HG02759 (cell line): ENCODE measurements at regions not wholly inside any gene's neighbourhood (a gene's known extent, or its start where the extent isn't known, plus 50 kb on each side); places are given as distances from the start of the nearest gene placed in this dataset.

Experiments
- ATAC-seq: cut with Tn5 transposase; IDR thresholded peaks from one replicate; pipeline ENCODE4 v1.9.1; 2021; ENCODE audit warnings: mild to moderate bottlenecking, moderate library complexity; ENCODE audit not compliant: unreplicated experiment

DNA sequence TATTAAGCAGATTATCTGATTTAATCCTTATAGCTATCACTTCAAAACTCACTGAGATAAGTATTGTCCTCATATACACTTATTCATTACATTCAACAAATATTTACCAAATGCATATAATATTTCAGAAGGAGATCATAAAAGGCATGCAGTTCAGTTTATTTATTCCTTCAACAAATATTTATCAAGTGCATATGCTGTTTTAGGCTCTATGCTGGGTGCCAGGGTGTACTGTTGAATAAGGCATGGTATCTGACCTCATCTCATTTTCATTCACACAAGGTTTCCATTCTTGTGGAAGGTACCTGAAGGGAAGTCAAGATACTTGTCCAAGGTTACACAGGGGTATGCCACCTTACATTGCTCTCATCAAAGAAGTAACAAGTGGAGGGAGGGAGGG is 213.0 kb downstream of the INSIG2 start:
- no peak for ATAC-seq

- ATAC-seq, result no peak
These were observed 212.6 kb downstream of the INSIG2 start for GRCh38 chr2:118300832-118301231.

DNA sequence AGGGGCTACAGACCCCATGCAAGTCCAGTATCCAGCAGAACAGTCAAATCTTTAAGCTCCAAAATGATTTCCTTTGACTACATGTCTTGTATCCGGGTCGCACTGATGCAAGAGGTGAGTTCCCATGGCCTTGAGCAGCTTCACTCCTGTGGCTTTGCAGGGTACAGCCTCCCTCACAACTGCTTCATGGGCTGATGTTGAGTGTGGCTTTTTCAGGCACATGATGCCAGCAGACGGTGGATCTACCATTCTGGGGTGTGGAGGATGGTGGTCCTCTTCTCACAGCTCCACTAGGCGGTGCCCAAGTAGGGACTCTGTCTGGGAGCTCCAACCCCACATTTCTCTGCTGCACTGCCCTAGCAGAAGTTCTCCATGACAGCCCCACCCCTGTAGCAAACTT is 208.4 kb downstream of the INSIG2 start:
- no peak for ATAC-seq

- ATAC-seq, result no peak
These were observed 207.5 kb downstream of the INSIG2 start for GRCh38 chr2:118295592-118296390.

DNA sequence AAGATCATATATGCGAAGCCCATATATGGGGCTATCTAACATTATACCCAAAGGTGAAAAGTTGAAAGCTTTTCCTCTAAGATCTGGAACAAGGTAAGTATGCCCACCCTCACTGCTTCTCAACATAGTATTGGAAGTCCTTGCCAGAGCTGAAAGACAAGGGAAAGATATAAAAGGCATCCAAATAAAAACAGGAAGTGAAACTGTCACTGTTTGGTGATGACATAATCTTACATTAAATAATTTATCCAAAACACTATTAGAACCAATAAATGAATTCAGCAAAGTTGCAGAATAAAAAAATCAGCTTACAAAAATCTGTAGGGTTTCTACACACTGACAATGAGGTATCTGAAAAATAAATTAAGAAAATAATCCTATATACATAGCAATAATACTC is 205.8 kb downstream of the INSIG2 start:
- no peak for ATAC-seq

DNA sequence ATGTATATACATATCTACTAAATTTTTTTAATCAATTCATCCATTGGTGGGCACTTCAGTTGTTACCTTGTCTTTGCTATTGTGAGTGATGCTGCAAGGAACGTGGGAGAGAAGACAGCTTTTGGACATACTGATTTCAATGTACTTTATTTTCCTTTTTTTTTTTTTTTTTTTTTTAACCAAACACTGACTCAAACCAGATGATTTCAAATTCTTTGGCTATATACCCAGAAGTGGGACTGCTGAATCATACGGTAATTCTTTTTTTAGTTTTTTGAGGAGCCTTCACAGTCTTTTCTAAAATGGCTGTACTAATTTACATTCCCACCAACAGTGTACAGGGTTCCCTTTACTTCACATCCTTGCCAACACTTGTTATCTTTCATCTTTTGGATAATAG is 204.7 kb downstream of the INSIG2 start:
- ATAC-seq, result no peak

DNA sequence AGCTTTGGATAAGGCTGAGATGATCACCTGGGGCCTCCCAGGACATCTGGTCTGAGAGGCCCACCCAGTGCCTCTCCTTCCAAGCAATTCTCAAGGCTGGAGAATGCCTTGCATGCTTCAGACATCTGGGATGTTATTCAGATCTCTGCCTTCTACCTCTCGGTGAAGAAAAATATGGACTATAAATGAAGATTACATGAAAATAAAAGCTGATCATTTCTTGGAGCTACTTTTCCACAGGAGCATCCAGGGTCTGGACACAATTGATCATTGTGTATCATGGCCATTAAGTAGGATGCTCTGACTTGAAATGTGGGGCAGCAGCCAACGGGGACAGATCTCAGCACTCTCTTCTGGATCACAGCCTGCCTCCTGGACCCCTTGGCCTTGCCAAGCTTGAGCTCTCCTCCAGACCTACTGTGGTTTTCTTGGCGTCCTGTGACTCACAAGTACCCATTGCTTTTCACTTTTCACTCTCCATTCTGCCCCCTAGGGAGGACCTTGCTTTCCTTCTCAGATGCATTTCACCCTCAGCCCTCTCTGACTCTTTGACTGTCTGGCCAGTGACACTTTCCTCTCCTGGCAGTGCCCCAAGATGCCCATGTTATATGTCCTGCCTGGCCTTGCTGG is 203.1 kb downstream of the INSIG2 start:
- no peak for ATAC-seq

- ATAC-seq, result no peak
These were observed 202.4 kb downstream of the INSIG2 start for GRCh38 chr2:118290411-118291250.

GRCh38 chr2:118279005-118279404 is 190.7 kb downstream of the INSIG2 start:
- no peak for ATAC-seq

- ATAC-seq, result no peak
These were observed 189.8 kb downstream of the INSIG2 start for GRCh38 chr2:118278046-118278445.

- ATAC-seq, result no peak
These were observed 186.7 kb downstream of the INSIG2 start for GRCh38 chr2:118274841-118275510.

DNA sequence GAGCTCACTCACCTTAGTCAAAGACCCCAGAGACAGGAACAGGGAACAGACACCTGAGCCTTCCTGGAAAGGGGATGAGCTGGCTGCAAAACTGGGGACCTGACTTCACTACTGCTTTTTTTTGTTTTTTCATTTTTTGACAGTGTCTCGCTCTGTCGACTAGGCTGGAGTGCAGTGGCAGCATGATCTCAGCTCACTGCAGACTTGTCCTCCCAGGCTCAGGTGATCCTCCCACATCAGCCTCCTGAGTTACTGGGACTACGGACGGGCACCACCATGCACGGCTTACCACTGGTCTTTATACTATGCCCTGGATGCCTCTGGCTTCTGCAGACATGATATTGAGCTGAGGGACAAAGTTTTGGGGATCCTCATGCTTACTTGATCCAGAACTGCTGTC is 184.1 kb downstream of the INSIG2 start:
- no peak for ATAC-seq

GRCh38 chr2:118269408-118270051 is 181.3 kb downstream of the INSIG2 start:
- ATAC-seq, result no peak

DNA sequence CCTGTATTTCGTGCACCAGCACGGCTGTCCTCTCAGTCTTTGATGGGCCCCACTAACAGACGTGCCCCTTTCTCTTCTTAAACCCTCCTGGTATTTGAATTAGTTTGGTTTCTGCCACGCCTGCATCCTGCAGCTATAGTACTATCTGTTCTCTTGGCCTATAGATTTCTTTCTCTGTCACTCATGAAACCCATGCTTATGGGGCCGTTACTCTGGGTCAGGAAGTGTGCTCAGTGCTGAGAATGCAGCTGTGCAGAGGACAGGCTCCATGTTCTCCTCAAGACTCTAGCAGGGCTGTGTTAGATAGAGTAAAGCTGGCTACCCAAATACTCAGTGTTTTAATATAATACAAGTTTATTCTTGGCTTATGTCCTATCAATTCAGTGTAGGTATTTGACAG is 180.0 kb downstream of the INSIG2 start:
- ATAC-seq, result no peak

- ATAC-seq, result no peak
These were observed 177.7 kb downstream of the INSIG2 start for GRCh38 chr2:118265873-118266455.

- no peak for ATAC-seq
These were observed 176.1 kb downstream of the INSIG2 start for GRCh38 chr2:118264232-118264990.

GRCh38 chr2:118257696-118258095 is 169.4 kb downstream of the INSIG2 start:
- ATAC-seq, result no peak

- no peak for ATAC-seq
These were observed 167.6 kb downstream of the INSIG2 start for GRCh38 chr2:118255771-118256372.

DNA sequence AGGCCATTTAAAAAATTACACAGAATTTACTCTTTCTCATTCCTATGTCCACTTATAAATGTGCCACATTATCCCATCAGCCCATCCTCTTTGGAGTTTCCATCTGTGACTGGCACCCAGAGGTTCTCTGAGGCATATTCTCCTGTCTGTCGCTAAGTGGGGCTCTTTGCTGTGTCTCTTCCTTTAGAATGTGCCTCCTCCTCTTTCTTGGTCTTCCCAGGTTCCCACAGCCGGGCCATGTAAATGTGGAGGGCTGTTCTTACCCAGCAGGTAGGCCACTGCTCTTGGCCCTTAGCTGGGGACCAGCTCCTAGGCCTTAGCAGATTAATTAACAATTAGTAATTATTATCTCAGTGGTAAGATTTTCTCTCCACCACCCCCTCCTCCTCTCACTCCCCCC is 167.0 kb downstream of the INSIG2 start:
- ATAC-seq, result no peak
